SK-N-SH (cell line): ENCODE measurements at regions not wholly inside any gene's neighbourhood (a gene's known extent, or its start where the extent isn't known, plus 50 kb on each side); places are given as distances from the start of the nearest gene placed in this dataset.

Experiments
- CTCF ChIA-PET: fragments of 300-600, 350-600 bp; formaldehyde crosslinking; extraction: SDS; loops from one replicate; lab custom pipeline; 2021; lab: Yijun Ruan, JAX
- POLR2A ChIA-PET: fragments of 350-600 bp; sonication (Branson Sonifier 250); formaldehyde crosslinking; extraction: SDS; loops from one replicate; lab custom pipeline; 2020; ENCODE audit warnings: antibody characterized with exemption, inconsistent platforms; lab: Yijun Ruan, JAX
- DNase-seq: peaks from one replicate; pipeline ENCODE4 v3.0.0; 2012
- H2AFZ ChIP-seq: fragments of 200-600 bp; sonication (generic); 2 replicates; pipeline ENCODE4 v1.8.1; 2016; ENCODE audit warnings: antibody characterized with exemption, mild to moderate bottlenecking, low read depth
- H3F3A ChIP-seq: fragments of 200-600 bp; sonication (generic); replicated peaks from 2 replicates; pipeline ENCODE3; 2016; ENCODE audit warnings: antibody characterized with exemption, mild to moderate bottlenecking; ENCODE audit not compliant: insufficient read depth
- H3K27ac ChIP-seq, 2 experiments: fragments of 200-500 bp in 1 of 2; fragments of 200-600 bp in 1 of 2; sonication (Bioruptor generic) in 1 of 2; sonication (generic), shearing (Covaris generic) in 1 of 2; 2 replicates each; pipeline versions ENCODE4 v1.5.1 to v1.6.1; 2014 to 2016; ENCODE audit warnings: low read depth in 2 of 2, inconsistent platforms in 1 of 2, low read length in 1 of 2, mild to moderate bottlenecking in 1 of 2, mixed read lengths in 1 of 2
- H3K27me3 ChIP-seq: fragments of 200-600 bp; sonication (generic), shearing (Covaris generic); 2 replicates; pipeline ENCODE4 v1.6.1; 2016; ENCODE audit warnings: mixed run types; ENCODE audit not compliant: insufficient read depth
- H3K36me3 ChIP-seq, 2 experiments: fragments of 200-500 bp in 1 of 2; fragments of 200-600 bp in 1 of 2; sonication (Bioruptor generic) in 1 of 2; sonication (generic) in 1 of 2; replicated peaks in 1 of 2; 2 replicates each; pipeline versions ENCODE3 to v1.5.1; 2014 to 2016; ENCODE audit warnings: low read length in 1 of 2, mild to moderate bottlenecking in 1 of 2; ENCODE audit not compliant: insufficient read depth in 2 of 2, control insufficient read depth in 1 of 2
- H3K4me1 ChIP-seq, 2 experiments: fragments of 200-500 bp in 1 of 2; fragments of 200-600 bp in 1 of 2; sonication (Bioruptor generic) in 1 of 2; sonication (generic), shearing (Covaris generic) in 1 of 2; 2 replicates each; pipeline versions ENCODE4 v1.5.1 to v1.6.1; 2014 to 2016; ENCODE audit warnings: low read depth in 1 of 2, low read length in 1 of 2, mixed run types in 1 of 2; ENCODE audit not compliant: insufficient read depth in 2 of 2, control insufficient read depth in 1 of 2
- H3K4me2 ChIP-seq: fragments of 200-600 bp; sonication (generic), shearing (Covaris generic); 2 replicates; pipeline ENCODE4 v1.6.1; 2017; ENCODE audit warnings: mixed run types
- H3K4me3 ChIP-seq, 2 experiments: fragments of 200-500 bp in 1 of 2; fragments of 200-600 bp in 1 of 2; sonication (Bioruptor generic) in 1 of 2; sonication (generic), shearing (Covaris generic) in 1 of 2; 2 replicates each; pipeline versions ENCODE4 v1.5.1 to v1.8.1; 2014 to 2016; ENCODE audit warnings: low read depth in 2 of 2, inconsistent platforms in 1 of 2, low read length in 1 of 2, mild to moderate bottlenecking in 1 of 2, mixed read lengths in 1 of 2, moderate library complexity in 1 of 2
- H3K79me2 ChIP-seq: fragments of 200-600 bp; sonication (generic); 2 replicates; pipeline ENCODE4 v1.8.1; 2017; ENCODE audit warnings: mild to moderate bottlenecking; ENCODE audit not compliant: insufficient read depth
- H3K9ac ChIP-seq: fragments of 200-600 bp; sonication (generic); 2 replicates; pipeline ENCODE4 v1.6.1; 2017; ENCODE audit warnings: mixed run types
- H3K9me2 ChIP-seq: fragments of 200-600 bp; sonication (generic); 2 replicates; pipeline ENCODE4 v1.6.1; 2017; ENCODE audit warnings: mixed run types
- H3K9me3 ChIP-seq: fragments of 200-600 bp; sonication (generic); 2 replicates; pipeline ENCODE4 v1.6.1; 2017; ENCODE audit warnings: mixed run types, mild to moderate bottlenecking, moderate library complexity
- H4K20me1 ChIP-seq: fragments of 200-600 bp; sonication (generic); 2 replicates; pipeline ENCODE4 v1.6.1; 2017; ENCODE audit warnings: mild to moderate bottlenecking, mixed run types; ENCODE audit not compliant: insufficient read depth
- CTCF ChIP-seq: fragments of 200-600 bp; sonication (generic); IDR thresholded peaks from 2 replicates; pipeline ENCODE4 v1.6.1; 2017; ENCODE audit warnings: antibody characterized with exemption, mild to moderate bottlenecking, moderate library complexity
- EP300 ChIP-seq, 2 experiments: IDR thresholded peaks; 2 replicates each; pipeline versions ENCODE4 v1.4.0 to v1.6.1; 2012; ENCODE audit warnings: borderline replicate concordance in 1 of 2, low read depth in 1 of 2, low read length in 1 of 2
- EZH2phosphoT487 ChIP-seq: fragments of 200-600 bp; sonication (generic); IDR thresholded peaks from 2 replicates; pipeline ENCODE4 v1.6.1; 2017; ENCODE audit warnings: low read depth, mixed run types, mild to moderate bottlenecking, antibody characterized with exemption, moderate library complexity, borderline replicate concordance
- FOSL2 ChIP-seq: IDR thresholded peaks from 2 replicates; pipeline ENCODE4 v1.4.0; 2012; ENCODE audit warnings: low read depth, mild to moderate bottlenecking, moderate library complexity, borderline replicate concordance
- FOXM1 ChIP-seq: IDR thresholded peaks from 2 replicates; pipeline ENCODE4 v1.4.0; 2012; ENCODE audit warnings: low read depth, mild to moderate bottlenecking
- GATA2 ChIP-seq: sonication (generic); formaldehyde crosslinking; IDR thresholded peaks from 2 replicates; pipeline ENCODE4 v1.5.0; 2020; ENCODE audit warnings: mild to moderate bottlenecking, missing genetic modification reagents
- MXI1 ChIP-seq: IDR thresholded peaks from 2 replicates; pipeline ENCODE4 v1.6.1; 2012; ENCODE audit warnings: mild to moderate bottlenecking, low read depth, low read length, improper control_type of control experiment
- RAD21 ChIP-seq: IDR thresholded peaks from 2 replicates; pipeline ENCODE4 v1.6.1; 2012; ENCODE audit warnings: mild to moderate bottlenecking, low read length
- RCOR1 ChIP-seq: fragments of 150-350 bp; IDR thresholded peaks from 2 replicates; pipeline ENCODE4 v1.6.1; 2017; ENCODE audit warnings: antibody characterized with exemption, low read length
- RFX5 ChIP-seq: IDR thresholded peaks from 2 replicates; pipeline ENCODE4 v1.6.1; 2012; ENCODE audit warnings: mild to moderate bottlenecking, improper control_type of control experiment, low read length
- RXRA ChIP-seq: IDR thresholded peaks from 2 replicates; pipeline ENCODE4 v1.4.0; 2012; ENCODE audit warnings: low read depth, mild to moderate bottlenecking, borderline replicate concordance
- TCF12 ChIP-seq: IDR thresholded peaks from 2 replicates; pipeline ENCODE4 v1.4.0; 2012
- USF1 ChIP-seq: IDR thresholded peaks from 2 replicates; pipeline ENCODE4 v1.4.0; 2012; ENCODE audit warnings: low read depth, borderline replicate concordance
- USF2 ChIP-seq: fragments of 150-350 bp; IDR thresholded peaks from 2 replicates; pipeline ENCODE4 v1.6.1; 2017; ENCODE audit warnings: antibody characterized with exemption, low read length, low read depth, borderline replicate concordance
- YY1 ChIP-seq: IDR thresholded peaks from 2 replicates; pipeline ENCODE4 v1.4.0; 2012; ENCODE audit warnings: low read depth, mild to moderate bottlenecking
- WGBS: methylation state at CpG from one replicate; pipeline ENCODE4 v1.1.6; 2017; ENCODE audit warnings: low lambda C conversion rate; 5-methylcytosine and 5-hydroxymethylcytosine counted together
- TF ChIP-seq, protein P1 (sequence below): IDR thresholded peaks from 2 replicates; pipeline ENCODE4 v1.4.0; 2012; ENCODE audit warnings: low read depth
- TF ChIP-seq, protein P2 (sequence below): IDR thresholded peaks from 2 replicates; pipeline ENCODE4; 2012
- TF ChIP-seq, protein P3 (sequence below): IDR thresholded peaks from 2 replicates; pipeline ENCODE4 v1.4.0; 2012; ENCODE audit warnings: low read depth, borderline replicate concordance

DNA sequence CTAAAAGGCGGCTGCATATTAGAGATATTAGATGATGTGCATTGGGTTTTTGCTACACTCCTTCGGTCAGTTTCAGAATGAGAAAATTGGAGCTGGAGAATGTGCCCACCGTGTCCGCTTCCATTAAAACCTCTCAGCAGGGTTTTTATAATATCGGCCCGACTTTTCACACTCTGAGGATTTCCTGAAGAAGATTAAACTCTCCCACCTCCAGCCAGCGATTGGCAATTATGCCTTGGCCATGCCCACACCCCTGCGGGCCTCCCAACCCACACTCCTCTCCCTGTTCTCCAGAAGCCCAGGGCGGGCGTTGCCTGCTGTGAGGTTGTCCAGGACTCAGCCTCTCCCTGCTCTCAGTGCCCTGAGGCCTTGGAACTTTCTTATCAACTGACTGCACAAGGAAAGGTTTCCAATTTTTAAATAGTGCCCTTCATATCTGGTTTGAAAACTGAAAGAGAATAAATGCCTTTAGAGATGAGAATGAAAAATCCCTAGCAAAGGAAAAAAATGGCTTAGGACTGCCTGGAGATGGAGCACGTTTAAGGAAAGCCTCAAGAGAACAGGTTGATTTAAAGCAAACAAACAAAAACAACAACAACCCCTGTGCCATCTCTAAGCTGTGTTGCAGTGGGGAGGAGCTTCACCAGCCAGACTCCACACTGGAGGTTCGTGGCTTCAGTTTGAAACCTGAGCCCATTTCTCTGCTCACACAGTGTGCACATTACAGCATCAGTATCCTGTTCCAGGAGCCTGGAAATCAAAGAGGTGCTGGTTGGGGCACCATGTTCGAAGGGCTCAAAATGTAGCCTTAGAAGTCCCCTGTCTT is 292.9 kb downstream of the NSG2 start:
- ChIA-PET CTCF (interaction anchor here (0.6 to 3.2 kb wide), 10 partner anchors 9 to 405 kb away, joined by 3 to 11 read pairs (median 6); no protein-coding TSS in a partner anchor), POLR2A (interaction anchor here (0.9 kb wide), 1 partner anchor 9 kb away, joined by 3 read pairs; no protein-coding TSS in a partner anchor)
- Histone ChIP-seq H4K20me1 (no peaks in the 10 kb centered on the region), H3K27me3 (no peaks in the 10 kb centered on the region), H3K79me2 (peaks cover 2% of the 10 kb centered on the region; the same call in 1 of the 2 replicates), H3F3A (peaks cover 3% of the 10 kb centered on the region), H3K36me3 (no peaks in the 10 kb centered on the region), H3K4me3 (0 out of 4 replicates have a peak overlapping the region, but pooled peaks of 1 of the 2 experiments have one; percentile 3), H2AFZ (peak overlapping the region; percentile 36; the same call in 1 of the 2 replicates), H3K9me2 (no peaks in the 10 kb centered on the region), H3K9me3 (no peaks in the 10 kb centered on the region), H3K4me2 (peak overlapping the region; percentile 34), H3K27ac (peak overlapping the region; percentile 59 to 96), H3K9ac (peak overlapping the region; percentile 37; the same call in 1 of the 2 replicates), H3K4me1 (peaks cover 7 to 38% of the 10 kb centered on the region in 2 experiments; a peak in 2 of 4 replicates)
- DNase-seq: peak; percentile 77
- WGBS: 28% methylated on average over 12 of the region's 13 CpGs
- TF ChIP-seq EP300 (IDR thresholded peaks at IDR 0.05; ENCODE audit: borderline replicate concordance in 1 of 2, low read depth in 1 of 2, low read length in 1 of 2): peak in 1 of 2 experiments; percentile 61; a peak in 1 of 4 replicates
- TF ChIP-seq YY1: no peak
- peak; percentile 66 for TF ChIP-seq RCOR1
- peak; percentile 59 for TF ChIP-seq GATA2 (CRISPR knock-in tag)
- TF ChIP-seq MXI1: 0 out of 2 replicates have a peak, but pooled peaks have one; percentile 12

DNA sequence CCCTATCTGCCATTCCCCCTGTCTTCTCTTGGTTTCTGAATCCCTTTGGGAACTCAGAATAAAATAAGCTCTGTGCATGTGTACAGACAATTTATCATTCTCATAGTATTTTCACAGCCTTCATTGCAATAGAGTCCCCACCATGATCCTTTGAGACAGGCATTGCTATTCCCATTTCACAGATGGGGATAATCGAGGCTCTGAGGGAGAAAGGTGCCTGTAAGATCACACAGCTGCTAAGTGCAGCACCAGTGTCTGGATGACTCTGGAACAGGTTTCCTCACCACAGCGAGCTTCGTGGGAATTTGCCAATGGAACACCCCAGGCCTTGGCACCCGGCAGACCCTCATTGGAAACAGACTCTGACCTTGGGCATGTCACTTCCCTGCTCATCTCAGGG is 293.6 kb downstream of the NSG2 start:
- 84% methylated on average over 3 of the region's 4 CpGs for WGBS
- ChIA-PET POLR2A (interaction anchor here (0.9 kb wide), 1 partner anchor 9 kb away, joined by 3 read pairs; no protein-coding TSS in a partner anchor), CTCF (interaction anchor here (0.6 to 3.2 kb wide), 8 partner anchors 10 to 404 kb away, joined by 3 to 11 read pairs (median 4); no protein-coding TSS in a partner anchor)
- H3F3A ChIP-seq: peaks cover 3% of the 10 kb centered on the region
- peaks cover 3% of the 10 kb centered on the region; the same call in 1 of the 2 replicates for H3K79me2 ChIP-seq
- H3K9me2 ChIP-seq: no peaks in the 10 kb centered on the region
- H3K27me3 ChIP-seq: no peaks in the 10 kb centered on the region
- H3K27ac ChIP-seq: peak overlapping the region; percentile 59 to 96; a peak in 3 of 4 replicates
- H2AFZ ChIP-seq: no peak overlapping the region
- H3K9me3 ChIP-seq: no peaks in the 10 kb centered on the region
- no peak overlapping the region; the same call in 1 of the 2 replicates for H3K4me2 ChIP-seq
- DNase-seq: no peak
- H3K4me3 ChIP-seq: no peak overlapping the region
- no peaks in the 10 kb centered on the region for H4K20me1 ChIP-seq
- H3K36me3 ChIP-seq: no peaks in the 10 kb centered on the region
- peaks cover 7 to 38% of the 10 kb centered on the region in 2 experiments; a peak in 2 of 4 replicates for H3K4me1 ChIP-seq
- H3K9ac ChIP-seq: no peak overlapping the region
- TF ChIP-seq, protein P1, sequence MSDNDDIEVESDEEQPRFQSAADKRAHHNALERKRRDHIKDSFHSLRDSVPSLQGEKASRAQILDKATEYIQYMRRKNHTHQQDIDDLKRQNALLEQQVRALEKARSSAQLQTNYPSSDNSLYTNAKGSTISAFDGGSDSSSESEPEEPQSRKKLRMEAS: no peak
- no peak for TF ChIP-seq GATA2 (CRISPR knock-in tag)
- TF ChIP-seq CTCF: no peak
- TF ChIP-seq RXRA: no peak
- TF ChIP-seq USF1: no peak
- no peak for TF ChIP-seq USF2
- TF ChIP-seq FOXM1: no peak
- TF ChIP-seq, protein P2, sequence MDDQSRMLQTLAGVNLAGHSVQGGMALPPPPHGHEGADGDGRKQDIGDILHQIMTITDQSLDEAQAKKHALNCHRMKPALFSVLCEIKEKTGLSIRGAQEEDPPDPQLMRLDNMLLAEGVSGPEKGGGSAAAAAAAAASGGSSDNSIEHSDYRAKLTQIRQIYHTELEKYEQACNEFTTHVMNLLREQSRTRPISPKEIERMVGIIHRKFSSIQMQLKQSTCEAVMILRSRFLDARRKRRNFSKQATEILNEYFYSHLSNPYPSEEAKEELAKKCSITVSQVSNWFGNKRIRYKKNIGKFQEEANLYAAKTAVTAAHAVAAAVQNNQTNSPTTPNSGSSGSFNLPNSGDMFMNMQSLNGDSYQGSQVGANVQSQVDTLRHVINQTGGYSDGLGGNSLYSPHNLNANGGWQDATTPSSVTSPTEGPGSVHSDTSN: no peak
- TF ChIP-seq, protein P3, sequence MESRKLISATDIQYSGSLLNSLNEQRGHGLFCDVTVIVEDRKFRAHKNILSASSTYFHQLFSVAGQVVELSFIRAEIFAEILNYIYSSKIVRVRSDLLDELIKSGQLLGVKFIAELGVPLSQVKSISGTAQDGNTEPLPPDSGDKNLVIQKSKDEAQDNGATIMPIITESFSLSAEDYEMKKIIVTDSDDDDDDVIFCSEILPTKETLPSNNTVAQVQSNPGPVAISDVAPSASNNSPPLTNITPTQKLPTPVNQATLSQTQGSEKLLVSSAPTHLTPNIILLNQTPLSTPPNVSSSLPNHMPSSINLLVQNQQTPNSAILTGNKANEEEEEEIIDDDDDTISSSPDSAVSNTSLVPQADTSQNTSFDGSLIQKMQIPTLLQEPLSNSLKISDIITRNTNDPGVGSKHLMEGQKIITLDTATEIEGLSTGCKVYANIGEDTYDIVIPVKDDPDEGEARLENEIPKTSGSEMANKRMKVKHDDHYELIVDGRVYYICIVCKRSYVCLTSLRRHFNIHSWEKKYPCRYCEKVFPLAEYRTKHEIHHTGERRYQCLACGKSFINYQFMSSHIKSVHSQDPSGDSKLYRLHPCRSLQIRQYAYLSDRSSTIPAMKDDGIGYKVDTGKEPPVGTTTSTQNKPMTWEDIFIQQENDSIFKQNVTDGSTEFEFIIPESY: no peak
- TF ChIP-seq FOSL2: no peak
- TF ChIP-seq RFX5: no peak
- no peak for TF ChIP-seq EZH2phosphoT487
- TF ChIP-seq RAD21: no peak
- TF ChIP-seq TCF12: no peak
